ENCODE measurements at regions not wholly inside any gene's neighbourhood (a gene's known extent, or its start where the extent isn't known, plus 50 kb on each side); places are given as distances from the start of the nearest gene placed in this dataset.
A peak's percentile ranks its signal among the peaks of the same experiment; 100 is the strongest.

- no peaks in the 10 kb centered on the region for H3K79me1 ChIP-seq (ENCODE audit: low read depth, low read length)
- no peak overlapping the region for H3K27ac ChIP-seq (replicated peaks; ENCODE audit: low read length)
- H3K36me3 ChIP-seq (replicated peaks in 1 of 2; ENCODE audit: control insufficient read depth in 2 of 2, insufficient read depth in 2 of 2, low read length in 2 of 2) = no peaks in the 10 kb centered on the region
- H3K4ac ChIP-seq (ENCODE audit: low read length) = no peak overlapping the region
- no peak overlapping the region for H3K18ac ChIP-seq (ENCODE audit: low read length)
- H2BK15ac ChIP-seq (ENCODE audit: low read length) = no peak overlapping the region
- peaks cover 3 to 4% of the 10 kb centered on the region in 2 donors for H3K4me1 ChIP-seq (ENCODE audit: control insufficient read depth in 2 of 2, insufficient read depth in 1 of 2, low read depth in 1 of 2, low read length in 2 of 2)
- H3K14ac ChIP-seq (ENCODE audit: low read length) = no peak overlapping the region
- H2AFZ ChIP-seq (ENCODE audit: low read length) = peak overlapping the region; percentile 11
- H3K9ac ChIP-seq (ENCODE audit: low read depth, low read length, poor library complexity) = no peak overlapping the region
- no peak overlapping the region for H4K91ac ChIP-seq (ENCODE audit: low read depth, low read length, poor library complexity)
- H2AK5ac ChIP-seq (ENCODE audit: low read depth, low read length) = no peak overlapping the region
- no peak overlapping the region for H3K4me2 ChIP-seq (ENCODE audit: insufficient read depth, low read length, poor library complexity, severe bottlenecking)
- no peak overlapping the region for H3K4me3 ChIP-seq (ENCODE audit: low read length in 2 of 2)
- H3K9me3 ChIP-seq (replicated peaks in 1 of 2; ENCODE audit: control insufficient read depth in 2 of 2, insufficient read depth in 1 of 2, low read depth in 1 of 2, low read length in 2 of 2) = no peaks in the 10 kb centered on the region
- H4K8ac ChIP-seq (ENCODE audit: low read depth, low read length) = no peak overlapping the region
- no peak for DNase-seq (ENCODE audit: low spot score)
- no peak overlapping the region for H3K23ac ChIP-seq (ENCODE audit: low read depth, low read length, poor library complexity)
- no peaks in the 10 kb centered on the region for H3K27me3 ChIP-seq (ENCODE audit: control insufficient read depth in 3 of 3, insufficient read depth in 3 of 3, low read depth in 1 of 3, low read length in 3 of 3)
- no peak overlapping the region for H2BK12ac ChIP-seq (ENCODE audit: low read length)
- no peak overlapping the region for H2BK5ac ChIP-seq (ENCODE audit: low read length)
- no CpG with 5 or more reads among the region's 1 CpG for WGBS, 2 donors (ENCODE audit: extremely low coverage in 2 of 2, insufficient read length in 2 of 2, insufficient replicate concordance in 1 of 2)
- no peak overlapping the region for H2BK120ac ChIP-seq (ENCODE audit: low read depth, low read length)
Observed at GRCh38 chr1:56179543-56179942, 399.8 kb downstream of the PLPP3 start.

DNA sequence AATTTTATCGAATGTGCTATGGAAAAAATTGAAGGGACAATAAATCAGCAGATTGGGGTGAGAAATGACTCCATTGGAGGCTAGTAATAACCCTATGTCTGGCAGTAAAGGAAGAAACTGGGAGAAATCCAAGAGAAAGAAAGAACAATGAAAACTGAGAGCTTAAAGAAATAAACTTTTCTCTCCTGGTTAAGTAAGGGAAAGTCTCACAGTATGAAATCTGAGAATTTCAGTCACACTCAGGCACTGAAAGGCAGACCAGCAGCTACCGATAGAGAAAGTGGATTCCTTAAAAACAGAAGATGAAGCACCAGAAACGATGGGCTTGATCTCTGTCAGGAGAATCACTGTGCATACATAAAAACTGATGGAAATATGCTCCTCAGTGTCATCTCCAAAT, 404.2 kb downstream of the PLPP3 start:
- DNase-seq (ENCODE audit: low spot score) = no peak

GRCh38 chr1:56174176-56174885, 405.0 kb downstream of the PLPP3 start:
- Histone ChIP-seq H2BK15ac (ENCODE audit: low read length) (no peak overlapping the region), H3K9me3 (replicated peaks in 1 of 2; ENCODE audit: control insufficient read depth in 2 of 2, insufficient read depth in 1 of 2, low read depth in 1 of 2, low read length in 2 of 2) (peaks cover 0 to 8% of the 10 kb centered on the region in 2 donors), H3K79me1 (ENCODE audit: low read depth, low read length) (no peaks in the 10 kb centered on the region), H2AK5ac (ENCODE audit: low read depth, low read length) (no peak overlapping the region), H2BK12ac (ENCODE audit: low read length) (no peak overlapping the region), H3K18ac (ENCODE audit: low read length) (no peak overlapping the region), H3K27me3 (ENCODE audit: control insufficient read depth in 3 of 3, insufficient read depth in 3 of 3, low read depth in 1 of 3, low read length in 3 of 3) (no peaks in the 10 kb centered on the region), H3K36me3 (replicated peaks in 1 of 2; ENCODE audit: control insufficient read depth in 2 of 2, insufficient read depth in 2 of 2, low read length in 2 of 2) (no peaks in the 10 kb centered on the region), H3K9ac (ENCODE audit: low read depth, low read length, poor library complexity) (no peak overlapping the region), H3K4me1 (ENCODE audit: control insufficient read depth in 2 of 2, insufficient read depth in 1 of 2, low read depth in 1 of 2, low read length in 2 of 2) (no peaks in the 10 kb centered on the region), H3K4me2 (ENCODE audit: insufficient read depth, low read length, poor library complexity, severe bottlenecking) (no peak overlapping the region), H3K14ac (ENCODE audit: low read length) (no peak overlapping the region), H3K23ac (ENCODE audit: low read depth, low read length, poor library complexity) (no peak overlapping the region), H2AFZ (ENCODE audit: low read length) (peak overlapping the region; percentile 31), H2BK5ac (ENCODE audit: low read length) (no peak overlapping the region), H4K8ac (ENCODE audit: low read depth, low read length) (no peak overlapping the region), H3K4me3 (ENCODE audit: low read length in 2 of 2) (no peak overlapping the region), H3K27ac (replicated peaks; ENCODE audit: low read length) (no peak overlapping the region), H3K4ac (ENCODE audit: low read length) (no peak overlapping the region), H4K91ac (ENCODE audit: low read depth, low read length, poor library complexity) (no peak overlapping the region), H2BK120ac (ENCODE audit: low read depth, low read length) (no peak overlapping the region)
- DNase-seq (ENCODE audit: low spot score) = no peak
- WGBS, 2 donors (ENCODE audit: extremely low coverage in 2 of 2, insufficient read length in 2 of 2, insufficient replicate concordance in 1 of 2) = no CpG with 5 or more reads among the region's 1 CpG

More for the DNA sequence above, 404.2 kb downstream of the PLPP3 start:
- H3K4me3 ChIP-seq (ENCODE audit: low read length in 2 of 2) = no peak overlapping the region
- no peak overlapping the region for H3K23ac ChIP-seq (ENCODE audit: low read depth, low read length, poor library complexity)
- H3K4ac ChIP-seq (ENCODE audit: low read length) = no peak overlapping the region
- H2AFZ ChIP-seq (ENCODE audit: low read length) = peak overlapping the region; percentile 33
- H3K27ac ChIP-seq (replicated peaks; ENCODE audit: low read length) = no peak overlapping the region
- no peak overlapping the region for H3K18ac ChIP-seq (ENCODE audit: low read length)
- H4K8ac ChIP-seq (ENCODE audit: low read depth, low read length) = no peak overlapping the region
- no peaks in the 10 kb centered on the region for H3K36me3 ChIP-seq (replicated peaks in 1 of 2; ENCODE audit: control insufficient read depth in 2 of 2, insufficient read depth in 2 of 2, low read length in 2 of 2)
- no peak overlapping the region for H3K14ac ChIP-seq (ENCODE audit: low read length)
- H3K79me1 ChIP-seq (ENCODE audit: low read depth, low read length) = no peaks in the 10 kb centered on the region
- no peak overlapping the region for H2BK120ac ChIP-seq (ENCODE audit: low read depth, low read length)
- no peak overlapping the region for H4K91ac ChIP-seq (ENCODE audit: low read depth, low read length, poor library complexity)
- H2BK15ac ChIP-seq (ENCODE audit: low read length) = no peak overlapping the region
- no peak overlapping the region for H2AK5ac ChIP-seq (ENCODE audit: low read depth, low read length)
- no CpG with 5 or more reads among the region's 3 CpGs for WGBS, 2 donors (ENCODE audit: extremely low coverage in 2 of 2, insufficient read length in 2 of 2, insufficient replicate concordance in 1 of 2)
- H3K4me2 ChIP-seq (ENCODE audit: insufficient read depth, low read length, poor library complexity, severe bottlenecking) = no peak overlapping the region
- peaks cover 0 to 8% of the 10 kb centered on the region in 2 donors for H3K9me3 ChIP-seq (replicated peaks in 1 of 2; ENCODE audit: control insufficient read depth in 2 of 2, insufficient read depth in 1 of 2, low read depth in 1 of 2, low read length in 2 of 2)
- no peaks in the 10 kb centered on the region for H3K27me3 ChIP-seq (ENCODE audit: control insufficient read depth in 3 of 3, insufficient read depth in 3 of 3, low read depth in 1 of 3, low read length in 3 of 3)
- no peak overlapping the region for H3K9ac ChIP-seq (ENCODE audit: low read depth, low read length, poor library complexity)
- no peak overlapping the region for H2BK12ac ChIP-seq (ENCODE audit: low read length)
- peaks cover 3 to 4% of the 10 kb centered on the region in 2 donors for H3K4me1 ChIP-seq (ENCODE audit: control insufficient read depth in 2 of 2, insufficient read depth in 1 of 2, low read depth in 1 of 2, low read length in 2 of 2)
- H2BK5ac ChIP-seq (ENCODE audit: low read length) = no peak overlapping the region

- Histone ChIP-seq H2BK12ac (ENCODE audit: low read length) (no peak overlapping the region), H2BK15ac (ENCODE audit: low read length) (no peak overlapping the region), H3K27ac (replicated peaks; ENCODE audit: low read length) (no peak overlapping the region), H2BK120ac (ENCODE audit: low read depth, low read length) (no peak overlapping the region), H2BK5ac (ENCODE audit: low read length) (no peak overlapping the region), H3K79me1 (ENCODE audit: low read depth, low read length) (no peaks in the 10 kb centered on the region), H4K91ac (ENCODE audit: low read depth, low read length, poor library complexity) (no peak overlapping the region), H3K36me3 (replicated peaks in 1 of 2; ENCODE audit: control insufficient read depth in 2 of 2, insufficient read depth in 2 of 2, low read length in 2 of 2) (no peaks in the 10 kb centered on the region), H3K9me3 (replicated peaks in 1 of 2; ENCODE audit: control insufficient read depth in 2 of 2, insufficient read depth in 1 of 2, low read depth in 1 of 2, low read length in 2 of 2) (peaks cover 0 to 8% of the 10 kb centered on the region in 2 donors), H2AFZ (ENCODE audit: low read length) (no peak overlapping the region), H3K27me3 (ENCODE audit: control insufficient read depth in 3 of 3, insufficient read depth in 3 of 3, low read depth in 1 of 3, low read length in 3 of 3) (no peaks in the 10 kb centered on the region), H3K4me3 (ENCODE audit: low read length in 2 of 2) (no peak overlapping the region), H2AK5ac (ENCODE audit: low read depth, low read length) (no peak overlapping the region), H3K18ac (ENCODE audit: low read length) (no peak overlapping the region), H3K14ac (ENCODE audit: low read length) (no peak overlapping the region), H3K4me1 (ENCODE audit: control insufficient read depth in 2 of 2, insufficient read depth in 1 of 2, low read depth in 1 of 2, low read length in 2 of 2) (no peaks in the 10 kb centered on the region), H3K4ac (ENCODE audit: low read length) (no peak overlapping the region), H4K8ac (ENCODE audit: low read depth, low read length) (no peak overlapping the region), H3K9ac (ENCODE audit: low read depth, low read length, poor library complexity) (no peak overlapping the region), H3K23ac (ENCODE audit: low read depth, low read length, poor library complexity) (no peak overlapping the region), H3K4me2 (ENCODE audit: insufficient read depth, low read length, poor library complexity, severe bottlenecking) (no peak overlapping the region)
- no peak for DNase-seq (ENCODE audit: low spot score)
- no CpG with 5 or more reads among the region's 1 CpG for WGBS, 2 donors (ENCODE audit: extremely low coverage in 2 of 2, insufficient read length in 2 of 2, insufficient replicate concordance in 1 of 2)
Observed at GRCh38 chr1:56173736-56174135, 405.6 kb downstream of the PLPP3 start.

All from neuronal stem cell (in vitro differentiated cells).